ENCODE measurements at regions not wholly inside any gene's neighbourhood (a gene's known extent, or its start where the extent isn't known, plus 50 kb on each side); places are given as distances from the start of the nearest gene placed in this dataset.
A peak's percentile ranks its signal among the peaks of the same experiment; 100 is the strongest.

- no peak for TF ChIP-seq CTCF (conservative IDR thresholded peaks at IDR 0.05; ENCODE audit: control insufficient read depth, insufficient read depth, low read depth, low read length)
- no peak overlapping the region for H3K4me3 ChIP-seq (ENCODE audit: control insufficient read depth, low read depth, low read length)
- DNase-seq (ENCODE audit: low read depth) = no peak
These were observed 58.3 kb upstream of the DYRK2 start for GRCh38 chr12:67590149-67590790.

GRCh38 chr12:67592228-67593011, 56.1 kb upstream of the DYRK2 start:
- DNase-seq (ENCODE audit: low read depth) = peak; percentile 80
- H3K4me3 ChIP-seq (ENCODE audit: control insufficient read depth, low read depth, low read length) = no peak overlapping the region
- no peak for TF ChIP-seq CTCF (conservative IDR thresholded peaks at IDR 0.05; ENCODE audit: control insufficient read depth, insufficient read depth, low read depth, low read length)

GRCh38 chr12:67593041-67593440, 55.5 kb upstream of the DYRK2 start:
- DNase-seq (ENCODE audit: low read depth) = peak; percentile 54
- H3K4me3 ChIP-seq (ENCODE audit: control insufficient read depth, low read depth, low read length) = no peak overlapping the region
- no peak for TF ChIP-seq CTCF (conservative IDR thresholded peaks at IDR 0.05; ENCODE audit: control insufficient read depth, insufficient read depth, low read depth, low read length)

- DNase-seq (ENCODE audit: low read depth) = no peak
- no peak overlapping the region for H3K4me3 ChIP-seq (ENCODE audit: control insufficient read depth, low read depth, low read length)
- no peak for TF ChIP-seq CTCF (conservative IDR thresholded peaks at IDR 0.05; ENCODE audit: control insufficient read depth, insufficient read depth, low read depth, low read length)
These were observed 54.8 kb upstream of the DYRK2 start for GRCh38 chr12:67593461-67594330.

GRCh38 chr12:67594888-67595287, 53.7 kb upstream of the DYRK2 start:
- no peak overlapping the region for H3K4me3 ChIP-seq (ENCODE audit: control insufficient read depth, low read depth, low read length)
- no peak for TF ChIP-seq CTCF (conservative IDR thresholded peaks at IDR 0.05; ENCODE audit: control insufficient read depth, insufficient read depth, low read depth, low read length)
- DNase-seq (ENCODE audit: low read depth) = no peak

GRCh38 chr12:67595365-67595764, 53.2 kb upstream of the DYRK2 start:
- TF ChIP-seq CTCF (conservative IDR thresholded peaks at IDR 0.05; ENCODE audit: control insufficient read depth, insufficient read depth, low read depth, low read length) = no peak
- H3K4me3 ChIP-seq (ENCODE audit: control insufficient read depth, low read depth, low read length) = no peak overlapping the region

More at GRCh38 chr12:67595365-67595764, 53.2 kb upstream of the DYRK2 start:
- DNase-seq (ENCODE audit: low read depth) = no peak

Data from fibroblast of mammary gland (primary cell).